ENCODE measurements at regions not wholly inside any gene's neighbourhood (a gene's known extent, or its start where the extent isn't known, plus 50 kb on each side); places are given as distances from the start of the nearest gene placed in this dataset.

DNA sequence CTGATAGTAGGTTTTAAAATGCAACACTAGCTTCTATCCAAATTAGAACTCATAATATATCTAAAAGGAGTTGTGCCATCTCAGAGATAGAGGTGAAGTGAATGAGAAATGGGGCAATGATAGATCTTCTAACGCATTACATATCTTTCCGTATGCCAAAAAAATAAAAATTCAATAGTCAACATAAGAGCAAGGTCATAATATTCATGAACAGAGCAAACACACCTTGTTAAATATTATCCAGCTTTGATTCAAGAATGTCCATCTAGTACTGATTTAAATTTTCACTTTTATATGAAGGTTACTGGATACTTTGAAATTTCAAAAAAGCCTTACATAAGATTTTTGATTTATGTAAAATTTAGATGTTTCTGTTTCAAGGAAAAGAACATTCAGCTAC is 554.5 kb downstream of the NSUN3 start:
- Histone ChIP-seq H3K27ac (ENCODE audit: extremely low read depth, low read depth, low read length) (no peak overlapping the region), H3K9me3 (replicated peaks; ENCODE audit: control insufficient read depth, insufficient read depth, low read depth, low read length) (no peaks in the 10 kb centered on the region), H3K36me3 (ENCODE audit: control insufficient read depth, insufficient read depth, low read length) (no peaks in the 10 kb centered on the region), H3K9ac (ENCODE audit: insufficient read depth in 1 of 2, low read depth in 2 of 2, low read length in 2 of 2) (no peak overlapping the region), H4K20me1 (replicated peaks; ENCODE audit: control insufficient read depth, insufficient read depth, low read length) (no peaks in the 10 kb centered on the region), H3K4me1 (replicated peaks in 1 of 2; ENCODE audit: control insufficient read depth in 2 of 2, insufficient read depth in 2 of 2, low read length in 2 of 2) (no peaks in the 10 kb centered on the region), H3K27me3 (ENCODE audit: control insufficient read depth in 2 of 2, insufficient read depth in 2 of 2, low read length in 2 of 2) (no peaks in the 10 kb centered on the region), H3K4me3 (no peak overlapping the region), H3K9me1 (ENCODE audit: control insufficient read depth, insufficient read depth, low read length) (no peaks in the 10 kb centered on the region), H3K79me2 (ENCODE audit: control insufficient read depth, insufficient read depth, low read length) (no peaks in the 10 kb centered on the region), H2AFZ (ENCODE audit: low read depth, low read length) (no peak overlapping the region), H3K4me2 (ENCODE audit: insufficient read depth, low read length) (no peak overlapping the region)
- ChIA-PET CTCF (ENCODE audit: low intra/inter-chr PET ratio) (no interaction called here), POLR2A (no interaction called here)
- ATAC-seq, result no peak
- no peak for DNase-seq (ENCODE audit: extremely low read depth in 1 of 4, low spot score in 3 of 4)
- FAIRE-seq, result no peak
- 6% methylated on average over 2 of the region's 2 CpGs for WGBS (ENCODE audit: insufficient coverage, low coverage, missing lambda C conversion rate)
- TF ChIP-seq ZNF586 (CRISPR knock-in tag; conservative IDR thresholded peaks at IDR 0.05) (no peak), CBX3 (IDR thresholded peaks at IDR 0.05; ENCODE audit: borderline replicate concordance in 1 of 2, low read length in 2 of 2) (no peak), MECOM (CRISPR knock-in tag; IDR thresholded peaks at IDR 0.05) (no peak), CHD2 (IDR thresholded peaks at IDR 0.05; ENCODE audit: low read depth, low read length) (no peak), TRIM24 (IDR thresholded peaks at IDR 0.05) (no peak), ZNF699 (CRISPR knock-in tag; IDR thresholded peaks at IDR 0.05; ENCODE audit: insufficient replicate concordance) (no peak), ZZZ3 (IDR thresholded peaks at IDR 0.05) (no peak), RFX1 (IDR thresholded peaks at IDR 0.05) (no peak), U2AF1 (optimal IDR thresholded peaks at IDR 0.05; ENCODE audit: low read depth, low read length) (no peak), STAT5A (IDR thresholded peaks at IDR 0.05; ENCODE audit: borderline replicate concordance, low read length) (no peak), POLR2AphosphoS5 (IDR thresholded peaks at IDR 0.05; ENCODE audit: control insufficient read depth, insufficient read depth, low read depth, low read length) (no peak), HDAC1 (IDR thresholded peaks at IDR 0.05) (no peak), YBX1 (IDR thresholded peaks at IDR 0.05) (no peak)
- TF ChIP-seq, protein P1, sequence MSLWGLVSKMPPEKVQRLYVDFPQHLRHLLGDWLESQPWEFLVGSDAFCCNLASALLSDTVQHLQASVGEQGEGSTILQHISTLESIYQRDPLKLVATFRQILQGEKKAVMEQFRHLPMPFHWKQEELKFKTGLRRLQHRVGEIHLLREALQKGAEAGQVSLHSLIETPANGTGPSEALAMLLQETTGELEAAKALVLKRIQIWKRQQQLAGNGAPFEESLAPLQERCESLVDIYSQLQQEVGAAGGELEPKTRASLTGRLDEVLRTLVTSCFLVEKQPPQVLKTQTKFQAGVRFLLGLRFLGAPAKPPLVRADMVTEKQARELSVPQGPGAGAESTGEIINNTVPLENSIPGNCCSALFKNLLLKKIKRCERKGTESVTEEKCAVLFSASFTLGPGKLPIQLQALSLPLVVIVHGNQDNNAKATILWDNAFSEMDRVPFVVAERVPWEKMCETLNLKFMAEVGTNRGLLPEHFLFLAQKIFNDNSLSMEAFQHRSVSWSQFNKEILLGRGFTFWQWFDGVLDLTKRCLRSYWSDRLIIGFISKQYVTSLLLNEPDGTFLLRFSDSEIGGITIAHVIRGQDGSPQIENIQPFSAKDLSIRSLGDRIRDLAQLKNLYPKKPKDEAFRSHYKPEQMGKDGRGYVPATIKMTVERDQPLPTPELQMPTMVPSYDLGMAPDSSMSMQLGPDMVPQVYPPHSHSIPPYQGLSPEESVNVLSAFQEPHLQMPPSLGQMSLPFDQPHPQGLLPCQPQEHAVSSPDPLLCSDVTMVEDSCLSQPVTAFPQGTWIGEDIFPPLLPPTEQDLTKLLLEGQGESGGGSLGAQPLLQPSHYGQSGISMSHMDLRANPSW (CRISPR knock-in tag; IDR thresholded peaks at IDR 0.05), result no peak
- TF ChIP-seq, protein P2, sequence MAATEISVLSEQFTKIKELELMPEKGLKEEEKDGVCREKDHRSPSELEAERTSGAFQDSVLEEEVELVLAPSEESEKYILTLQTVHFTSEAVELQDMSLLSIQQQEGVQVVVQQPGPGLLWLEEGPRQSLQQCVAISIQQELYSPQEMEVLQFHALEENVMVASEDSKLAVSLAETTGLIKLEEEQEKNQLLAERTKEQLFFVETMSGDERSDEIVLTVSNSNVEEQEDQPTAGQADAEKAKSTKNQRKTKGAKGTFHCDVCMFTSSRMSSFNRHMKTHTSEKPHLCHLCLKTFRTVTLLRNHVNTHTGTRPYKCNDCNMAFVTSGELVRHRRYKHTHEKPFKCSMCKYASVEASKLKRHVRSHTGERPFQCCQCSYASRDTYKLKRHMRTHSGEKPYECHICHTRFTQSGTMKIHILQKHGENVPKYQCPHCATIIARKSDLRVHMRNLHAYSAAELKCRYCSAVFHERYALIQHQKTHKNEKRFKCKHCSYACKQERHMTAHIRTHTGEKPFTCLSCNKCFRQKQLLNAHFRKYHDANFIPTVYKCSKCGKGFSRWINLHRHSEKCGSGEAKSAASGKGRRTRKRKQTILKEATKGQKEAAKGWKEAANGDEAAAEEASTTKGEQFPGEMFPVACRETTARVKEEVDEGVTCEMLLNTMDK (IDR thresholded peaks at IDR 0.05; ENCODE audit: borderline replicate concordance, insufficient read depth, low read depth, low read length, poor library complexity, severe bottlenecking), result no peak
- TF ChIP-seq, protein P3, sequence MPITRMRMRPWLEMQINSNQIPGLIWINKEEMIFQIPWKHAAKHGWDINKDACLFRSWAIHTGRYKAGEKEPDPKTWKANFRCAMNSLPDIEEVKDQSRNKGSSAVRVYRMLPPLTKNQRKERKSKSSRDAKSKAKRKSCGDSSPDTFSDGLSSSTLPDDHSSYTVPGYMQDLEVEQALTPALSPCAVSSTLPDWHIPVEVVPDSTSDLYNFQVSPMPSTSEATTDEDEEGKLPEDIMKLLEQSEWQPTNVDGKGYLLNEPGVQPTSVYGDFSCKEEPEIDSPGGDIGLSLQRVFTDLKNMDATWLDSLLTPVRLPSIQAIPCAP (CRISPR knock-in tag; IDR thresholded peaks at IDR 0.05; ENCODE audit: borderline replicate concordance), result no peak
- TF ChIP-seq, protein P4, sequence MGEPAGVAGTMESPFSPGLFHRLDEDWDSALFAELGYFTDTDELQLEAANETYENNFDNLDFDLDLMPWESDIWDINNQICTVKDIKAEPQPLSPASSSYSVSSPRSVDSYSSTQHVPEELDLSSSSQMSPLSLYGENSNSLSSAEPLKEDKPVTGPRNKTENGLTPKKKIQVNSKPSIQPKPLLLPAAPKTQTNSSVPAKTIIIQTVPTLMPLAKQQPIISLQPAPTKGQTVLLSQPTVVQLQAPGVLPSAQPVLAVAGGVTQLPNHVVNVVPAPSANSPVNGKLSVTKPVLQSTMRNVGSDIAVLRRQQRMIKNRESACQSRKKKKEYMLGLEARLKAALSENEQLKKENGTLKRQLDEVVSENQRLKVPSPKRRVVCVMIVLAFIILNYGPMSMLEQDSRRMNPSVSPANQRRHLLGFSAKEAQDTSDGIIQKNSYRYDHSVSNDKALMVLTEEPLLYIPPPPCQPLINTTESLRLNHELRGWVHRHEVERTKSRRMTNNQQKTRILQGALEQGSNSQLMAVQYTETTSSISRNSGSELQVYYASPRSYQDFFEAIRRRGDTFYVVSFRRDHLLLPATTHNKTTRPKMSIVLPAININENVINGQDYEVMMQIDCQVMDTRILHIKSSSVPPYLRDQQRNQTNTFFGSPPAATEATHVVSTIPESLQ (CRISPR knock-in tag; IDR thresholded peaks at IDR 0.05), result no peak
- intact Hi-C loops (cut with micrococcal nuclease) (no loop called here), in situ Hi-C loops (cut with MboI) (no loop called here)
- no TSS peak for BruUV-seq (replicated peaks)

Data from K562 (cell line).